IMR-90 (cell line): ENCODE measurements at regions not wholly inside any gene's neighbourhood (a gene's known extent, or its start where the extent isn't known, plus 50 kb on each side); places are given as distances from the start of the nearest gene placed in this dataset.

Experiments used
- ATAC-seq: fragments of 200-7000 bp; cut with Tn5 transposase; 2 replicates; pipeline ENCODE4 v1.9.1; 2020; ENCODE audit warnings: low read depth, mild to moderate bottlenecking, moderate library complexity
- BruUV-seq: library from RNA; stranded (reverse); fragments of 400-500 nt; replicated peaks from 2 replicates; lab custom pipeline; 2021; lab: Mats Ljungman, UMichigan
- CTCF ChIA-PET: fragments of 300-600 bp; formaldehyde crosslinking; extraction: SDS; loops from one replicate; lab custom pipeline; 2021; ENCODE audit warnings: antibody characterized with exemption; lab: Yijun Ruan, JAX
- POLR2A ChIA-PET: fragments of 300-600 bp; sonication (Branson Sonifier 250); formaldehyde crosslinking; loops from one replicate; lab custom pipeline; 2022; ENCODE audit warnings: antibody characterized with exemption; ENCODE audit not compliant: unreplicated experiment; lab: Charles Lee
- DNase-seq: peaks from one replicate; pipeline ENCODE4 v3.0.0; 2013
- H2AFZ ChIP-seq: replicated peaks from 2 replicates; pipeline ENCODE3; 2013; ENCODE audit warnings: low read length, mild to moderate bottlenecking; ENCODE audit not compliant: poor library complexity
- H2AK5ac ChIP-seq: 2 replicates; pipeline ENCODE4 v1.6.1; 2013; ENCODE audit warnings: low read depth, low read length, inconsistent platforms
- H2AK9ac ChIP-seq: replicated peaks from 2 replicates; pipeline ENCODE3; 2013; ENCODE audit warnings: mild to moderate bottlenecking, low read depth, low read length, moderate library complexity; ENCODE audit not compliant: poor library complexity
- H2BK120ac ChIP-seq: 2 replicates; pipeline ENCODE4 v1.6.1; 2013; ENCODE audit warnings: low read depth, low read length, inconsistent platforms
- H2BK15ac ChIP-seq: 3 replicates; pipeline ENCODE4 v1.6.1; 2013; ENCODE audit warnings: low read depth, low read length, inconsistent platforms
- H2BK20ac ChIP-seq: 2 replicates; pipeline ENCODE4 v1.6.1; 2013; ENCODE audit warnings: low read depth, mild to moderate bottlenecking, inconsistent platforms, low read length, moderate library complexity
- H2BK5ac ChIP-seq: 2 replicates; pipeline ENCODE4 v1.6.1; 2013; ENCODE audit warnings: mild to moderate bottlenecking, low read depth, low read length, inconsistent platforms; ENCODE audit not compliant: poor library complexity, severe bottlenecking
- H3K14ac ChIP-seq: replicated peaks from 2 replicates; pipeline ENCODE4 v1.6.1; 2013; ENCODE audit warnings: low read depth, low read length, inconsistent platforms
- H3K18ac ChIP-seq: 2 replicates; pipeline ENCODE4 v1.6.1; 2013; ENCODE audit warnings: low read depth, low read length, control low read depth
- H3K23ac ChIP-seq: 2 replicates; pipeline ENCODE4 v1.6.1; 2013; ENCODE audit warnings: low read depth, low read length, inconsistent platforms
- H3K27ac ChIP-seq: 2 replicates; pipeline ENCODE4 v1.5.1; 2013; ENCODE audit warnings: mild to moderate bottlenecking, control low read depth, low read length; ENCODE audit not compliant: insufficient read depth
- H3K27me3 ChIP-seq: 2 replicates; pipeline ENCODE4 v1.6.1; 2013; ENCODE audit warnings: low read length; ENCODE audit not compliant: control insufficient read depth, insufficient read depth
- H3K36me3 ChIP-seq: 2 replicates; pipeline ENCODE4 v1.6.1; 2013; ENCODE audit warnings: low read length, mixed read lengths; ENCODE audit not compliant: control insufficient read depth, insufficient read depth
- H3K4ac ChIP-seq: 2 replicates; pipeline ENCODE4 v1.6.1; 2013; ENCODE audit warnings: low read depth, low read length, inconsistent platforms
- H3K4me1 ChIP-seq: 2 replicates; pipeline ENCODE4 v1.6.1; 2013; ENCODE audit warnings: low read length, mixed read lengths; ENCODE audit not compliant: control insufficient read depth, insufficient read depth
- H3K4me2 ChIP-seq: 2 replicates; pipeline ENCODE4 v1.6.1; 2013; ENCODE audit warnings: low read depth, mild to moderate bottlenecking, control low read depth, low read length, moderate library complexity
- H3K4me3 ChIP-seq: 2 replicates; pipeline ENCODE4 v1.5.1; 2013; ENCODE audit warnings: low read depth, mild to moderate bottlenecking, control low read depth, low read length, moderate library complexity; ENCODE audit not compliant: insufficient read depth
- H3K56ac ChIP-seq: 2 replicates; pipeline ENCODE4 v1.6.1; 2013; ENCODE audit warnings: low read length, inconsistent platforms; ENCODE audit not compliant: insufficient read depth; ENCODE audit errors: extremely low read depth
- H3K79me1 ChIP-seq, 2 experiments: 2 replicates each; pipeline ENCODE4 v1.6.1; 2013; ENCODE audit warnings: low read length in 2 of 2, inconsistent platforms in 1 of 2, low read depth in 1 of 2
- H3K9ac ChIP-seq: 2 replicates; pipeline ENCODE4 v1.6.1; 2013; ENCODE audit warnings: low read depth, low read length, control low read depth
- H3K9me1 ChIP-seq: 2 replicates; pipeline ENCODE4 v1.6.1; 2013; ENCODE audit warnings: low read length, inconsistent platforms; ENCODE audit not compliant: insufficient read depth
- H3K9me3 ChIP-seq: 2 replicates; pipeline ENCODE4 v1.6.1; 2013; ENCODE audit warnings: low read length; ENCODE audit not compliant: control insufficient read depth, insufficient read depth
- H4K20me1 ChIP-seq: 2 replicates; pipeline ENCODE4 v1.6.1; 2013; ENCODE audit warnings: low read length, inconsistent platforms; ENCODE audit not compliant: insufficient read depth
- H4K5ac ChIP-seq: 2 replicates; pipeline ENCODE4 v1.6.1; 2013; ENCODE audit warnings: mild to moderate bottlenecking, low read depth, low read length, control low read depth
- H4K8ac ChIP-seq, 2 experiments: 2 replicates each; pipeline ENCODE4 v1.6.1; 2013; ENCODE audit warnings: low read depth in 2 of 2, low read length in 2 of 2, control low read depth in 1 of 2, inconsistent platforms in 1 of 2
- H4K91ac ChIP-seq: 2 replicates; pipeline ENCODE4 v1.6.1; 2013; ENCODE audit warnings: low read depth, low read length, inconsistent platforms; ENCODE audit not compliant: insufficient read depth
- BHLHE40 ChIP-seq: fragments of 150-350 bp; IDR thresholded peaks from 2 replicates; pipeline ENCODE4 v1.6.1; 2016; ENCODE audit warnings: mild to moderate bottlenecking, low read depth, low read length
- CEBPB ChIP-seq: IDR thresholded peaks from 2 replicates; pipeline ENCODE4 v1.6.1; 2012; ENCODE audit warnings: low read depth, low read length, improper control_type of control experiment
- CHD1 ChIP-seq: IDR thresholded peaks from 2 replicates; pipeline ENCODE4 v1.6.1; 2012; ENCODE audit warnings: low read depth, low read length, improper control_type of control experiment
- CTCF ChIP-seq: conservative IDR thresholded peaks from 2 replicates; pipeline ENCODE4 v1.5.1; 2012; ENCODE audit warnings: mild to moderate bottlenecking, low read depth, low read length, improper control_type of control experiment
- ELK1 ChIP-seq: fragments of 150-350 bp; IDR thresholded peaks from 2 replicates; pipeline ENCODE4 v1.6.1; 2016; ENCODE audit warnings: low read depth, mild to moderate bottlenecking, low read length, moderate library complexity, borderline replicate concordance
- FOS ChIP-seq: fragments of 150-350 bp; IDR thresholded peaks from 2 replicates; pipeline ENCODE4 v1.6.1; 2016; ENCODE audit warnings: low read depth, low read length
- MAFK ChIP-seq: IDR thresholded peaks from 2 replicates; pipeline ENCODE4 v1.6.1; 2012; ENCODE audit warnings: low read depth, low read length, improper control_type of control experiment
- MAZ ChIP-seq: IDR thresholded peaks from 2 replicates; pipeline ENCODE4 v1.6.1; 2012; ENCODE audit warnings: low read depth, mild to moderate bottlenecking, low read length, improper control_type of control experiment, moderate library complexity, borderline replicate concordance
- MXI1 ChIP-seq: IDR thresholded peaks from 2 replicates; pipeline ENCODE4 v1.6.1; 2012; ENCODE audit warnings: low read depth, mild to moderate bottlenecking, low read length, moderate library complexity, borderline replicate concordance
- NFE2L2 ChIP-seq: fragments of 150-350 bp; IDR thresholded peaks from 2 replicates; pipeline ENCODE4 v1.6.1; 2016; ENCODE audit warnings: low read depth, mild to moderate bottlenecking, low read length
- POLR2A ChIP-seq: IDR thresholded peaks from 2 replicates; pipeline ENCODE4 v1.6.1; 2012; ENCODE audit warnings: mild to moderate bottlenecking, low read depth, low read length
- RAD21 ChIP-seq: IDR thresholded peaks from 2 replicates; pipeline ENCODE4 v1.6.1; 2012; ENCODE audit warnings: low read length, improper control_type of control experiment
- RCOR1 ChIP-seq: IDR thresholded peaks from 2 replicates; pipeline ENCODE4 v1.6.1; 2012; ENCODE audit warnings: mild to moderate bottlenecking, low read length, improper control_type of control experiment; ENCODE audit not compliant: insufficient replicate concordance
- RFX5 ChIP-seq: IDR thresholded peaks from 2 replicates; pipeline ENCODE4 v1.8.0; 2012; ENCODE audit warnings: low read depth, mild to moderate bottlenecking, low read length, moderate library complexity
- SMC3 ChIP-seq: fragments of 150-350 bp; IDR thresholded peaks from 2 replicates; pipeline ENCODE4 v1.6.1; 2016; ENCODE audit warnings: low read depth, mild to moderate bottlenecking, antibody characterized with exemption, low read length, moderate library complexity
- USF2 ChIP-seq: fragments of 150-350 bp; IDR thresholded peaks from 2 replicates; pipeline ENCODE4 v1.6.1; 2017; ENCODE audit warnings: mild to moderate bottlenecking, antibody characterized with exemption, low read length, low read depth
- WGBS, 2 experiments: methylation state at CpG; one replicate each; pipeline versions ENCODE4 v1.1.5 to v1.1.7; 2013; ENCODE audit warnings: missing lambda C conversion rate in 2 of 2; ENCODE audit not compliant: insufficient read length in 1 of 2; ENCODE audit errors: extremely low coverage in 2 of 2; 5-methylcytosine and 5-hydroxymethylcytosine counted together
- dilution Hi-C: fragments of 300-500 bp; cut with HindIII; formaldehyde crosslinking; loops from one replicate; pipeline ENCODE4 v1.14.3; 2018; ENCODE audit warnings: low sequenced_read_pairs; ENCODE audit not compliant: unreplicated experiment
- in situ Hi-C: fragments of 300-500 bp; cut with MboI; formaldehyde crosslinking; loops from 3 replicates; pipeline ENCODE4 v1.14.3; 2019; ENCODE audit warnings: low sequenced_read_pairs, inconsistent platforms, mixed read lengths
- intact Hi-C: fragments of 100-400 bp; cut with micrococcal nuclease; formaldehyde crosslinking; loops from 2 replicates; pipeline ENCODE4 v1.10.0; 2022

GRCh38 chr1:189212606-189213005, 1265.1 kb downstream of the BRINP3 start:
- ATAC-seq: no peak
- Histone ChIP-seq H3K79me1 (no peaks in the 10 kb centered on the region), H2AK5ac (no peak overlapping the region), H3K56ac (no peak overlapping the region), H4K91ac (no peak overlapping the region), H2BK20ac (no peak overlapping the region), H3K14ac (no peak overlapping the region), H3K18ac (no peak overlapping the region), H3K4ac (no peak overlapping the region), H4K20me1 (no peaks in the 10 kb centered on the region), H2BK15ac (no peak overlapping the region), H2BK5ac (no peak overlapping the region), H2BK120ac (no peak overlapping the region), H3K4me2 (no peak overlapping the region), H3K23ac (no peak overlapping the region), H3K9ac (no peak overlapping the region), H3K4me3 (no peak overlapping the region), H3K27ac (no peak overlapping the region), H2AK9ac (no peak overlapping the region), H3K4me1 (no peaks in the 10 kb centered on the region), H2AFZ (no peak overlapping the region), H3K9me3 (no peaks in the 10 kb centered on the region), H4K8ac (no peak overlapping the region), H3K27me3 (no peaks in the 10 kb centered on the region), H4K5ac (no peak overlapping the region), H3K9me1 (no peaks in the 10 kb centered on the region), H3K36me3 (no peaks in the 10 kb centered on the region)
- ChIA-PET POLR2A (no interaction called here), CTCF (no interaction called here)
- in situ Hi-C loops (no loop called here), intact Hi-C loops (no loop called here), dilution Hi-C loops (no loop called here)
- TF ChIP-seq CHD1 (no peak), FOS (no peak), ELK1 (no peak), SMC3 (no peak), NFE2L2 (no peak), MXI1 (no peak), MAZ (no peak), CTCF (no peak), CEBPB (no peak), POLR2A (no peak), RFX5 (no peak), BHLHE40 (no peak), RCOR1 (no peak), MAFK (no peak), USF2 (no peak), RAD21 (no peak)
- no TSS peak for BruUV-seq
- no CpG with 5 or more reads among the region's 2 CpGs for WGBS, 2 experiments
- no peak for DNase-seq
